Nephron progenitor cell (in vitro differentiated cells): ENCODE measurements at regions not wholly inside any gene's neighbourhood (a gene's known extent, or its start where the extent isn't known, plus 50 kb on each side); places are given as distances from the start of the nearest gene placed in this dataset.

Experiments used
- DNase-seq: peaks from one replicate; pipeline ENCODE4 v3.0.0; 2021
- H3K27ac Mint-ChIP-seq: 2 replicates; pipeline ENCODE4 v1.8.0; 2021; ENCODE audit warnings: mild to moderate bottlenecking, moderate library complexity, mixed read lengths
- H3K27me3 Mint-ChIP-seq: 2 replicates; pipeline ENCODE4 v1.8.0; 2021; ENCODE audit warnings: mild to moderate bottlenecking, low read depth, mixed read lengths; ENCODE audit not compliant: poor library complexity
- H3K36me3 Mint-ChIP-seq: 2 replicates; pipeline ENCODE4 v1.8.0; 2021; ENCODE audit warnings: low read depth, mixed read lengths
- H3K4me1 Mint-ChIP-seq: 2 replicates; pipeline ENCODE4 v1.8.0; 2021; ENCODE audit warnings: mixed read lengths
- H3K4me3 Mint-ChIP-seq: 2 replicates; pipeline ENCODE4 v1.8.0; 2021; ENCODE audit warnings: mild to moderate bottlenecking, moderate library complexity, mixed read lengths
- H3K9me3 Mint-ChIP-seq: 2 replicates; pipeline ENCODE4 v1.8.0; 2021; ENCODE audit warnings: mild to moderate bottlenecking, moderate library complexity, mixed read lengths
- TF ChIP-seq, protein P1 (sequence below): fragments of 200-600 bp; sonication (generic); IDR thresholded peaks from 2 replicates; pipeline ENCODE4 v1.5.0; 2021; ENCODE audit warnings: antibody characterized with exemption

DNA sequence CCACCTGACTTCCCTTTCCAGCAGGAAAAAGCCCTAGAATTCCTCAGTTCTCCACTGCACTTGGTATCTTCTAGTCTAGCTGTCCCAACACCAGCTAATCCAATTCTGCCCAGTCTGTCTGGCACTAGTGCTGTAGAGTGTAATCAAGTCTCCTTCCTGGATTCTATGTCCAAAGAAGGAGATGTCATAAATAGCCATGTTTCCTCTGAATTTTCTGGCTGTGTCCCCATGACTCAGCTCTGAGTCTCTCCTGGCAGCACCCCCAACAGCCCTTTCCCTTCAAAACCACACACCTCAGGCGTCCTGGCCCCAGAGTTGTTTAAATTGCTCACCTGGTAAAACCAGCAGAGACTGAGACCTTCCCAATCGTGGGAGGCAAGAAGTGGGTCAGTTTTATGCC lies 197.2 kb downstream of the GRXCR1 start:
- TF ChIP-seq, protein P1, sequence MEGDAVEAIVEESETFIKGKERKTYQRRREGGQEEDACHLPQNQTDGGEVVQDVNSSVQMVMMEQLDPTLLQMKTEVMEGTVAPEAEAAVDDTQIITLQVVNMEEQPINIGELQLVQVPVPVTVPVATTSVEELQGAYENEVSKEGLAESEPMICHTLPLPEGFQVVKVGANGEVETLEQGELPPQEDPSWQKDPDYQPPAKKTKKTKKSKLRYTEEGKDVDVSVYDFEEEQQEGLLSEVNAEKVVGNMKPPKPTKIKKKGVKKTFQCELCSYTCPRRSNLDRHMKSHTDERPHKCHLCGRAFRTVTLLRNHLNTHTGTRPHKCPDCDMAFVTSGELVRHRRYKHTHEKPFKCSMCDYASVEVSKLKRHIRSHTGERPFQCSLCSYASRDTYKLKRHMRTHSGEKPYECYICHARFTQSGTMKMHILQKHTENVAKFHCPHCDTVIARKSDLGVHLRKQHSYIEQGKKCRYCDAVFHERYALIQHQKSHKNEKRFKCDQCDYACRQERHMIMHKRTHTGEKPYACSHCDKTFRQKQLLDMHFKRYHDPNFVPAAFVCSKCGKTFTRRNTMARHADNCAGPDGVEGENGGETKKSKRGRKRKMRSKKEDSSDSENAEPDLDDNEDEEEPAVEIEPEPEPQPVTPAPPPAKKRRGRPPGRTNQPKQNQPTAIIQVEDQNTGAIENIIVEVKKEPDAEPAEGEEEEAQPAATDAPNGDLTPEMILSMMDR: no peak
- peaks cover 20% of the 10 kb centered on the region for H3K9me3 Mint-ChIP-seq
- H3K4me1 Mint-ChIP-seq: no peaks in the 10 kb centered on the region
- no peak for DNase-seq
- no peak overlapping the region for H3K4me3 Mint-ChIP-seq
- H3K36me3 Mint-ChIP-seq: no peaks in the 10 kb centered on the region
- no peak overlapping the region for H3K27ac Mint-ChIP-seq
- no peaks in the 10 kb centered on the region for H3K27me3 Mint-ChIP-seq

DNA sequence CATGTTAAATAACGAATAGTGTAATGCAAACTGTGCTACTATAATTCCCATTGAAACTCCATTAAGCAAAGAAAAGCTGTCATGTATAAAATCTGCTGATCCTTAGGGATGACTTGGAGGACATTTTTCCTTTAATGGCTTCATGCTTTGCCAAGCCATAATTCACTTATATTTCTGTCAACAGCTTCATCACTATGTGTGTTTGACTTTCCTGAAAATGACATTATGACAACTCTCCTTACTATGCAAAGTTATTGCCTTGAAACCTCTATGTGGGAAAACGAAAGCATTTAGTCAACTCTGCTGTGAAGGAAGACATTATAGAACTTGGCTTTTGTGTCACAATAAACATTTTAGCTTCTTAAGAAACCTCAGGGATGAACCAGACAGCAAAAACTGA lies 210.5 kb downstream of the GRXCR1 start:
- Mint-ChIP-seq H3K27me3 (no peaks in the 10 kb centered on the region), H3K27ac (no peak overlapping the region), H3K36me3 (no peaks in the 10 kb centered on the region), H3K4me1 (no peaks in the 10 kb centered on the region), H3K4me3 (no peak overlapping the region), H3K9me3 (no peaks in the 10 kb centered on the region)
- TF ChIP-seq, protein P1: no peak
- no peak for DNase-seq

DNA sequence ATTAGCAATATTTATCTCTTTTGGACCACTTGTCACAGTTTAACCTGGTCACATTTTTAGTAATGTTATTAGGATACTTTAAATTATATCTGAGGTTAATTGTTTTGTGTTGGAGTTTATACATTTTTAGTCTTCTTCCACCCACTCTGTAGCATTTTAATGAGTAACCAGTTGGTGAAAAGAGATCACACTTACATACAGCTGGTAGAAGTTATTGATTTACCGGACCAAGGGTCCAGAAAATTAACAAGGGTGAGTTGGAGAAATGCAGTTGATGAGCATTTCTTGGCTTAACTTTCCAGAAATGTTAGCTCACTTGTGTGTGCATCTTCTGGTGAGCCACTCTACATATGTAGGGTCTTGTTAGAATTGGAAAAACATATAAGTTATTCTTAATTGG lies 219.6 kb downstream of the GRXCR1 start:
- TF ChIP-seq, protein P1: no peak
- no peaks in the 10 kb centered on the region for H3K4me1 Mint-ChIP-seq
- H3K9me3 Mint-ChIP-seq: peaks cover 5% of the 10 kb centered on the region
- no peaks in the 10 kb centered on the region for H3K36me3 Mint-ChIP-seq
- no peak overlapping the region for H3K4me3 Mint-ChIP-seq
- DNase-seq: no peak
- H3K27ac Mint-ChIP-seq: no peak overlapping the region
- no peaks in the 10 kb centered on the region for H3K27me3 Mint-ChIP-seq

DNA sequence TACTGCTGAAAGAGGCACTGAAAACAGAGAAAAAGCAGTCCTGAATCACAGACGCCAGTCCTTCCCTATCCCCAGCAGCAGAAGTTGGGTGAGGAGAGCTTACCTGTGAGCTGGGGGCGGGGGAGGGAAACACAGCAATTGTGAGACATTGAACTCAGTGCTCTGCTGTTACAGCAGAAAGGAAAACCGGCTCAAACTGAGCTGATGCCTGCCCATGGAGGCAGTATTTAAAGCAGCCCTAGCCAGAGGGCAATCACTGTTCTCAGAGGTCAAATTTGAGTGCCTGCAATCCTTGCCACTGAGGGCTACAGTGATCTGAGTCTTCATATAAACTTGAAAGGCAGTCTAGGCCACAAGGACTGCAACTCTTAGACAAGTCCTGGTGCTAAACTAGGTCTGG lies 220.7 kb downstream of the GRXCR1 start:
- Mint-ChIP-seq H3K27me3 (no peaks in the 10 kb centered on the region), H3K36me3 (no peaks in the 10 kb centered on the region), H3K4me3 (no peak overlapping the region), H3K4me1 (no peaks in the 10 kb centered on the region), H3K9me3 (peaks cover 5% of the 10 kb centered on the region), H3K27ac (no peak overlapping the region)
- DNase-seq: no peak
- TF ChIP-seq, protein P1: no peak

DNA sequence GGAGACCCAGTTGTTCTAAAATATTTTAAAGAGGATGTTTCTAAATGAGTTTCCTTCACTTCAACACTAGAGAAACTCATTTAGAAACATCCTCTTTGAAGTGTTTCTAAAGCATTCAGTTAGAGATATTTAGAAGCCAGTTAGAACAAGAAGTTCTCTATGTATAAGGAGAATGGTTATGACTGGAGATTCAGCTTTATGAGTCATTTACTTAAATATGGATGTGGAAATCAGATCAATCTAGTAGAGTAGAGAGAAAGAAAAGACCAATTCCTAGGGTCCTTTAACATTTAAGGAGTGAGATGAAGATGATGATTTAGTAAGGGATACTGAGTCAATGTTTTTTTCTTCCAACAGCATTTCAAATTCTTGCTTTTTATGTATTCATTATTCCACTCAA lies 234.1 kb downstream of the GRXCR1 start:
- Mint-ChIP-seq H3K27me3 (peaks cover 2% of the 10 kb centered on the region), H3K9me3 (no peaks in the 10 kb centered on the region), H3K4me1 (no peaks in the 10 kb centered on the region), H3K27ac (no peak overlapping the region), H3K4me3 (no peak overlapping the region), H3K36me3 (no peaks in the 10 kb centered on the region)
- TF ChIP-seq, protein P1: no peak
- DNase-seq: no peak

DNA sequence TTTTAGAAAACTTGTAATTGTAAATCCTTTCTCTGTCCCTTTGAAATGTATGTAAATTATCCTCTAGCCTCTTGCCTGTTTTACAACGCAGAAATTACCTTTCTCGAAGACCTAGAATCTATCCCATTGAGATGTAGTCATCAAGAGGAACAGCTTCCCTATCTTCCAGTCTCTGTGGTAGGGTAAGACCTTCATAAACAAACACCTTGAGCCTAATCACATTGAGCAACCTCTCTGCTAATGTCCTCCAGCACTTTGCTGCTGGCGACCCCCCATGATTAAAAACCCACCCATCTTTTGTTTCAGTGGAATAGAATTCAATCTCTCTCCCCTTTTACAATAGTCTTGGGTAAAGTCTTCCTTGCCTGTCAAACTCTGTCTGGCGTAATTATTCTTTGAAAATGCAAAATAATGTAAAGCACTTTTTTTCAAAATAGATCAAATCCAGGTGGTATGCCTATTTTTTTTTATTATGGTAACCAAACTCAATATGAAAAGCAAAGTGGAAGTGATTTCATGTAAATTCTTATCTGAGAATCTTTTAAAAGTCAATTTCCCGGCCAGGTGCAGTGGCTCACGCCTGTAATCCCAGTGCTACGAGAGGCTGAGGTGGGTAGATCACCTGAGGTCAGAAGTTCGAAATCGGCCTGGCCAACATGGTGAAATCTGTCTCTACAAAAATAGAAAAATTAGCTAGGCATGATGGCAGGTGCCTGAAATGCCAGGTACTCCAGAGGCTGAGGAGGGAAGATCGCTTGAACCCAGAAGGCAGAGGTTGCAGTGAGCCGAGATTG lies 237.9 kb downstream of the GRXCR1 start:
- H3K27me3 Mint-ChIP-seq: peaks cover 2% of the 10 kb centered on the region
- H3K9me3 Mint-ChIP-seq: no peaks in the 10 kb centered on the region
- H3K4me3 Mint-ChIP-seq: no peak overlapping the region
- H3K27ac Mint-ChIP-seq: no peak overlapping the region
- H3K4me1 Mint-ChIP-seq: no peaks in the 10 kb centered on the region
- no peak for DNase-seq
- TF ChIP-seq, protein P1: no peak
- no peaks in the 10 kb centered on the region for H3K36me3 Mint-ChIP-seq
